IMR-90 (cell line): ENCODE measurements at regions not wholly inside any gene's neighbourhood (a gene's known extent, or its start where the extent isn't known, plus 50 kb on each side); places are given as distances from the start of the nearest gene placed in this dataset.

Source experiments
- BHLHE40 ChIP-seq: fragments of 150-350 bp; IDR thresholded peaks from 2 replicates; pipeline ENCODE4 v1.6.1; 2016; ENCODE audit warnings: mild to moderate bottlenecking, low read depth, low read length
- CEBPB ChIP-seq: IDR thresholded peaks from 2 replicates; pipeline ENCODE4 v1.6.1; 2012; ENCODE audit warnings: low read depth, low read length, improper control_type of control experiment
- FOS ChIP-seq: fragments of 150-350 bp; IDR thresholded peaks from 2 replicates; pipeline ENCODE4 v1.6.1; 2016; ENCODE audit warnings: low read depth, low read length
- MAFK ChIP-seq: IDR thresholded peaks from 2 replicates; pipeline ENCODE4 v1.6.1; 2012; ENCODE audit warnings: low read depth, low read length, improper control_type of control experiment
- MAZ ChIP-seq: IDR thresholded peaks from 2 replicates; pipeline ENCODE4 v1.6.1; 2012; ENCODE audit warnings: low read depth, mild to moderate bottlenecking, low read length, improper control_type of control experiment, moderate library complexity, borderline replicate concordance
- MXI1 ChIP-seq: IDR thresholded peaks from 2 replicates; pipeline ENCODE4 v1.6.1; 2012; ENCODE audit warnings: low read depth, mild to moderate bottlenecking, low read length, moderate library complexity, borderline replicate concordance
- POLR2A ChIP-seq: IDR thresholded peaks from 2 replicates; pipeline ENCODE4 v1.6.1; 2012; ENCODE audit warnings: mild to moderate bottlenecking, low read depth, low read length
- RAD21 ChIP-seq: IDR thresholded peaks from 2 replicates; pipeline ENCODE4 v1.6.1; 2012; ENCODE audit warnings: low read length, improper control_type of control experiment
- RCOR1 ChIP-seq: IDR thresholded peaks from 2 replicates; pipeline ENCODE4 v1.6.1; 2012; ENCODE audit warnings: mild to moderate bottlenecking, low read length, improper control_type of control experiment; ENCODE audit not compliant: insufficient replicate concordance
- RFX5 ChIP-seq: IDR thresholded peaks from 2 replicates; pipeline ENCODE4 v1.8.0; 2012; ENCODE audit warnings: low read depth, mild to moderate bottlenecking, low read length, moderate library complexity
- SMC3 ChIP-seq: fragments of 150-350 bp; IDR thresholded peaks from 2 replicates; pipeline ENCODE4 v1.6.1; 2016; ENCODE audit warnings: low read depth, mild to moderate bottlenecking, antibody characterized with exemption, low read length, moderate library complexity
- TF ChIP-seq, protein P1 (sequence below): conservative IDR thresholded peaks from 2 replicates; pipeline ENCODE4 v1.5.1; 2012; ENCODE audit warnings: mild to moderate bottlenecking, low read depth, low read length, improper control_type of control experiment
- TF ChIP-seq, protein P2 (sequence below): fragments of 150-350 bp; IDR thresholded peaks from 2 replicates; pipeline ENCODE4 v1.6.1; 2016; ENCODE audit warnings: low read depth, mild to moderate bottlenecking, low read length, moderate library complexity, borderline replicate concordance
- TF ChIP-seq, protein P3 (sequence below): fragments of 150-350 bp; IDR thresholded peaks from 2 replicates; pipeline ENCODE4 v1.6.1; 2017; ENCODE audit warnings: mild to moderate bottlenecking, antibody characterized with exemption, low read length, low read depth

DNA sequence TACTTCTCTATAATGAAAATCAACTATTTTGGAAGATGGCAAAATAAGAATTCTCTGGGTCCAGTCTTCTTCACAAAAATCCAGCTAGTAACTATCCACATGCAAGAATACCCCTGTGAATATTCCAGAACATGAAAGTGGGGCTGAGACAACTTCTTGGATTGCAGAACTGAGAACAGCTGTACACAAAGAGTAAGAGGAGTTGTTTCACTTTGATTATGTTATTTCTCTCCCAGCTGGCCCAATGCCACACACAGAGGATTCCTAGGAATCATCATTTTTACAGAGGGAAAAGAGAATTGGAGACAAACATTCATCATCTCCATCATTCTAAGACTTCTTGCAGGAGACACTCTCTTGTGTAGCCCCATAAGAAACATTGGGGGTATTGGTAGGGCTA, 782.2 kb upstream of the LCORL start:
- TF ChIP-seq, protein P1, sequence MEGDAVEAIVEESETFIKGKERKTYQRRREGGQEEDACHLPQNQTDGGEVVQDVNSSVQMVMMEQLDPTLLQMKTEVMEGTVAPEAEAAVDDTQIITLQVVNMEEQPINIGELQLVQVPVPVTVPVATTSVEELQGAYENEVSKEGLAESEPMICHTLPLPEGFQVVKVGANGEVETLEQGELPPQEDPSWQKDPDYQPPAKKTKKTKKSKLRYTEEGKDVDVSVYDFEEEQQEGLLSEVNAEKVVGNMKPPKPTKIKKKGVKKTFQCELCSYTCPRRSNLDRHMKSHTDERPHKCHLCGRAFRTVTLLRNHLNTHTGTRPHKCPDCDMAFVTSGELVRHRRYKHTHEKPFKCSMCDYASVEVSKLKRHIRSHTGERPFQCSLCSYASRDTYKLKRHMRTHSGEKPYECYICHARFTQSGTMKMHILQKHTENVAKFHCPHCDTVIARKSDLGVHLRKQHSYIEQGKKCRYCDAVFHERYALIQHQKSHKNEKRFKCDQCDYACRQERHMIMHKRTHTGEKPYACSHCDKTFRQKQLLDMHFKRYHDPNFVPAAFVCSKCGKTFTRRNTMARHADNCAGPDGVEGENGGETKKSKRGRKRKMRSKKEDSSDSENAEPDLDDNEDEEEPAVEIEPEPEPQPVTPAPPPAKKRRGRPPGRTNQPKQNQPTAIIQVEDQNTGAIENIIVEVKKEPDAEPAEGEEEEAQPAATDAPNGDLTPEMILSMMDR = no peak
- TF ChIP-seq POLR2A (no peak), BHLHE40 (no peak), RAD21 (no peak), FOS (no peak), SMC3 (no peak), RCOR1 (no peak), RFX5 (no peak), CEBPB (no peak), MAFK (no peak), MAZ (no peak), MXI1 (no peak)
- TF ChIP-seq, protein P2, sequence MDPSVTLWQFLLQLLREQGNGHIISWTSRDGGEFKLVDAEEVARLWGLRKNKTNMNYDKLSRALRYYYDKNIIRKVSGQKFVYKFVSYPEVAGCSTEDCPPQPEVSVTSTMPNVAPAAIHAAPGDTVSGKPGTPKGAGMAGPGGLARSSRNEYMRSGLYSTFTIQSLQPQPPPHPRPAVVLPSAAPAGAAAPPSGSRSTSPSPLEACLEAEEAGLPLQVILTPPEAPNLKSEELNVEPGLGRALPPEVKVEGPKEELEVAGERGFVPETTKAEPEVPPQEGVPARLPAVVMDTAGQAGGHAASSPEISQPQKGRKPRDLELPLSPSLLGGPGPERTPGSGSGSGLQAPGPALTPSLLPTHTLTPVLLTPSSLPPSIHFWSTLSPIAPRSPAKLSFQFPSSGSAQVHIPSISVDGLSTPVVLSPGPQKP = no peak
- TF ChIP-seq, protein P3, sequence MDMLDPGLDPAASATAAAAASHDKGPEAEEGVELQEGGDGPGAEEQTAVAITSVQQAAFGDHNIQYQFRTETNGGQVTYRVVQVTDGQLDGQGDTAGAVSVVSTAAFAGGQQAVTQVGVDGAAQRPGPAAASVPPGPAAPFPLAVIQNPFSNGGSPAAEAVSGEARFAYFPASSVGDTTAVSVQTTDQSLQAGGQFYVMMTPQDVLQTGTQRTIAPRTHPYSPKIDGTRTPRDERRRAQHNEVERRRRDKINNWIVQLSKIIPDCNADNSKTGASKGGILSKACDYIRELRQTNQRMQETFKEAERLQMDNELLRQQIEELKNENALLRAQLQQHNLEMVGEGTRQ = no peak
